ENCODE measurements at regions not wholly inside any gene's neighbourhood (a gene's known extent, or its start where the extent isn't known, plus 50 kb on each side); places are given as distances from the start of the nearest gene placed in this dataset.

GRCh38 chr13:39245688-39246087, 207.4 kb downstream of the NHLRC3 start:
- no peak for DNase-seq

- no peak for DNase-seq
Measured at GRCh38 chr13:39249982-39250381, 211.7 kb downstream of the NHLRC3 start.

GRCh38 chr13:39250440-39250839, 212.2 kb downstream of the NHLRC3 start:
- no peak for DNase-seq

GRCh38 chr13:39251340-39251739, 213.1 kb downstream of the NHLRC3 start:
- DNase-seq = no peak

GRCh38 chr13:39253774-39254173, 215.5 kb downstream of the NHLRC3 start:
- no peak for DNase-seq

GRCh38 chr13:39254601-39255000, 216.3 kb downstream of the NHLRC3 start:
- DNase-seq = no peak

GRCh38 chr13:39257642-39258041, 219.4 kb downstream of the NHLRC3 start:
- no peak for DNase-seq

GRCh38 chr13:39259371-39260140, 221.3 kb downstream of the NHLRC3 start:
- no peak for DNase-seq

- DNase-seq = peak; percentile 16 to 41
Measured at GRCh38 chr13:39263033-39263432, 224.8 kb downstream of the NHLRC3 start.

- no peak for DNase-seq
Measured at GRCh38 chr13:39263531-39263930, 225.3 kb downstream of the NHLRC3 start.

GRCh38 chr13:39266426-39266825, 228.2 kb downstream of the NHLRC3 start:
- DNase-seq = no peak

- no peak for DNase-seq
Measured at GRCh38 chr13:39268398-39268797, 230.1 kb downstream of the NHLRC3 start.

GRCh38 chr13:39269004-39269403, 230.7 kb downstream of the NHLRC3 start:
- DNase-seq = no peak

GRCh38 chr13:39269411-39269810, 231.2 kb downstream of the NHLRC3 start:
- DNase-seq = no peak

GRCh38 chr13:39272994-39273393, 234.7 kb downstream of the NHLRC3 start:
- no peak for DNase-seq

- no peak for DNase-seq
Measured at GRCh38 chr13:39273953-39274738, 235.9 kb downstream of the NHLRC3 start.

- no peak for DNase-seq
Measured at GRCh38 chr13:39274739-39275325, 236.6 kb downstream of the NHLRC3 start.

GRCh38 chr13:39279077-39279476, 240.8 kb downstream of the NHLRC3 start:
- no peak for DNase-seq

- no peak for DNase-seq
Measured at GRCh38 chr13:39281539-39282150, 243.4 kb downstream of the NHLRC3 start.

- DNase-seq = no peak
Measured at GRCh38 chr13:39282400-39282972, 244.2 kb downstream of the NHLRC3 start.

- no peak for DNase-seq
Measured at GRCh38 chr13:39283072-39283471, 244.8 kb downstream of the NHLRC3 start.

- DNase-seq = no peak
Measured at GRCh38 chr13:39284801-39285388, 246.6 kb downstream of the NHLRC3 start.
